GM23248 (cell line): ENCODE measurements at regions not wholly inside any gene's neighbourhood (a gene's known extent, or its start where the extent isn't known, plus 50 kb on each side); places are given as distances from the start of the nearest gene placed in this dataset.
A peak's percentile ranks its signal among the peaks of the same experiment; 100 is the strongest.
"Not testable (repeated sequence)": the region's sequence is repeated elsewhere in the genome, so short reads cannot be mapped to it uniquely, and the experiment has no call there.

ENCODE experiments used
- DNase-seq: peaks from one replicate; pipeline ENCODE4 v3.0.0-alpha.2; 2015
- H2AFZ ChIP-seq: fragments of 200-600 bp; sonication (generic); 2 replicates; pipeline ENCODE4 v1.6.1; 2016; ENCODE audit warnings: antibody characterized with exemption
- H3F3A ChIP-seq: fragments of 200-600 bp; sonication (generic); 2 replicates; pipeline ENCODE4 v1.6.1; 2016; ENCODE audit warnings: mild to moderate bottlenecking, antibody characterized with exemption, mixed run types; ENCODE audit not compliant: insufficient read depth
- H3K27ac ChIP-seq: fragments of 200-600 bp; sonication (generic); 2 replicates; pipeline ENCODE4 v1.5.1; 2016; ENCODE audit warnings: mild to moderate bottlenecking
- H3K27me3 ChIP-seq: fragments of 200-600 bp; sonication (generic); replicated peaks from 2 replicates; pipeline ENCODE4 v1.6.1; 2016; ENCODE audit warnings: mild to moderate bottlenecking; ENCODE audit not compliant: insufficient read depth
- H3K36me3 ChIP-seq: fragments of 200-600 bp; sonication (generic); 2 replicates; pipeline ENCODE4 v1.6.1; 2016; ENCODE audit warnings: low read depth, mild to moderate bottlenecking
- H3K4me1 ChIP-seq: fragments of 200-600 bp; sonication (generic); 2 replicates; pipeline ENCODE4 v1.6.1; 2016; ENCODE audit warnings: mild to moderate bottlenecking; ENCODE audit not compliant: insufficient read depth
- H3K4me2 ChIP-seq: fragments of 200-600 bp; sonication (generic); one replicate; pipeline ENCODE4 v1.6.1; 2016; ENCODE audit warnings: mild to moderate bottlenecking; ENCODE audit not compliant: unreplicated experiment
- H3K4me3 ChIP-seq: fragments of 200-600 bp; sonication (generic); 2 replicates; pipeline ENCODE4 v1.5.1; 2016; ENCODE audit warnings: mild to moderate bottlenecking
- H3K79me2 ChIP-seq: fragments of 200-600 bp; sonication (generic); 2 replicates; pipeline ENCODE4 v1.6.1; 2016; ENCODE audit warnings: mild to moderate bottlenecking; ENCODE audit not compliant: insufficient read depth
- H3K9ac ChIP-seq: fragments of 200-600 bp; sonication (generic); 2 replicates; pipeline ENCODE4 v1.6.1; 2016; ENCODE audit warnings: mild to moderate bottlenecking
- H3K9me2 ChIP-seq: fragments of 200-600 bp; sonication (generic); 2 replicates; pipeline ENCODE4 v1.6.1; 2016; ENCODE audit warnings: mixed run types, mild to moderate bottlenecking, moderate library complexity; ENCODE audit not compliant: insufficient read depth
- H3K9me3 ChIP-seq: fragments of 200-600 bp; sonication (generic); one replicate; pipeline ENCODE4 v1.6.1; 2017; ENCODE audit warnings: low read depth
- H4K20me1 ChIP-seq: fragments of 200-600 bp; sonication (generic); 2 replicates; pipeline ENCODE4 v1.6.0; 2016; ENCODE audit not compliant: insufficient read depth
- EZH2 ChIP-seq: fragments of 200-600 bp; sonication (generic); IDR thresholded peaks from 2 replicates; pipeline ENCODE4 v1.6.1; 2018; ENCODE audit warnings: antibody characterized with exemption, mild to moderate bottlenecking; ENCODE audit not compliant: insufficient read depth, poor library complexity, severe bottlenecking
- EZH2phosphoT487 ChIP-seq: fragments of 200-600 bp; sonication (generic); IDR thresholded peaks from 2 replicates; pipeline ENCODE4 v1.6.1; 2018; ENCODE audit warnings: antibody characterized with exemption, moderate library complexity, mild to moderate bottlenecking, low read depth; ENCODE audit not compliant: insufficient read depth
- WGBS, 2 experiments: methylation state at CpG; one replicate each; pipeline ENCODE4 v1.1.6; 2015 to 2017; ENCODE audit warnings: low lambda C conversion rate in 2 of 2, low coverage in 1 of 2; ENCODE audit errors: missing lambda C conversion rate in 2 of 2; 5-methylcytosine and 5-hydroxymethylcytosine counted together
- in situ Hi-C: fragments of 300-500 bp; cut with MboI; formaldehyde crosslinking; loops from 2 replicates; pipeline ENCODE4 v1.15.0; 2020

- H3F3A ChIP-seq = no peaks in the 10 kb centered on the region
- H3K27ac ChIP-seq = no peak overlapping the region
- 78 to 79% methylated on average over 1 of the region's 1 CpG for WGBS, 2 experiments
- H3K9me3 ChIP-seq = no peaks in the 10 kb centered on the region
- TF ChIP-seq EZH2 = no peak
- no peak for TF ChIP-seq EZH2phosphoT487
- no peaks in the 10 kb centered on the region for H3K79me2 ChIP-seq
- H3K4me2 ChIP-seq = no peak overlapping the region
- H3K27me3 ChIP-seq = no peaks in the 10 kb centered on the region
- peaks cover 5% of the 10 kb centered on the region for H3K4me1 ChIP-seq
- H4K20me1 ChIP-seq = no peaks in the 10 kb centered on the region
- H3K9ac ChIP-seq = no peak overlapping the region
- H2AFZ ChIP-seq = no peak overlapping the region
- in situ Hi-C loops = no loop called here
- H3K36me3 ChIP-seq = no peaks in the 10 kb centered on the region
- H3K9me2 ChIP-seq = no peaks in the 10 kb centered on the region
- no peak overlapping the region for H3K4me3 ChIP-seq
- DNase-seq = no peak
These were observed 178.9 kb upstream of the TMEM106B start for GRCh38 chr7:12032146-12032545.

- H2AFZ ChIP-seq, H3K27me3 ChIP-seq, H4K20me1 ChIP-seq, H3K4me3 ChIP-seq, DNase-seq, H3K4me2 ChIP-seq, H3K27ac ChIP-seq, H3K9me2 ChIP-seq, H3K79me2 ChIP-seq, H3K4me1 ChIP-seq, H3K9me3 ChIP-seq, H3K9ac ChIP-seq, in situ Hi-C loops, H3F3A ChIP-seq, H3K36me3 ChIP-seq: not testable (repeated sequence)
These were observed 167.6 kb upstream of the TMEM106B start for GRCh38 chr7:12043457-12043856.

GRCh38 chr7:12052211-12052610 is 158.9 kb upstream of the TMEM106B start:
- Histone ChIP-seq H3K4me2 (no peak overlapping the region), H4K20me1 (no peaks in the 10 kb centered on the region), H2AFZ (no peak overlapping the region), H3K79me2 (no peaks in the 10 kb centered on the region), H3K9me2 (no peaks in the 10 kb centered on the region; the same call in 1 of the 2 replicates), H3K9ac (no peak overlapping the region), H3F3A (no peaks in the 10 kb centered on the region), H3K27me3 (no peaks in the 10 kb centered on the region; the same call in 1 of the 2 replicates), H3K4me3 (no peak overlapping the region), H3K27ac (no peak overlapping the region), H3K9me3 (no peaks in the 10 kb centered on the region), H3K36me3 (no peaks in the 10 kb centered on the region), H3K4me1 (no peaks in the 10 kb centered on the region)
- WGBS, 2 experiments = 48 to 56% methylated on average over 2 of the region's 2 CpGs
- peak; percentile 2 for DNase-seq
- no peak for TF ChIP-seq EZH2phosphoT487
- TF ChIP-seq EZH2 = no peak
- in situ Hi-C loops = no loop called here

DNA sequence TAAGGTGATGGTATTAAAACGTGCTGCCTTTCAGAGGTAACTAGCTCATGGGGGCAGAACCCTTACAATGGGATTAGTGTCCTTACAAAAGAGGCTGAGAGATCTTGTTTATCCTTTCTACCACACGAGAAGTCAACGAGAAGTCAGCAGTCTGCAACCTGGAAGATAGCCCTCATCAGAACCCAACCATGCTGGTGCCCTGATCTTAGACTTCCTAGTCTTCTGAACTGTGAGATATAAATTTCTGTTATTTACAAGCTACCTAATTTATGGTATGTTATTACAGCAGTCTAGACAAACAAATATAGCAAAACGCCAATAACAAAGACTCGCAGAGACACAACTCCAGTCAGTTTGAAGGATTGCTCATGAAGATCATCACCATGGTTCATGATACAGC is 157.5 kb upstream of the TMEM106B start:
- no peaks in the 10 kb centered on the region for H3K36me3 ChIP-seq
- 31 to 36% methylated on average over 5 of the region's 5 CpGs for WGBS, 2 experiments
- in situ Hi-C loops = no loop called here
- no peak overlapping the region for H3K9ac ChIP-seq
- no peak overlapping the region for H3K4me3 ChIP-seq
- H3K27me3 ChIP-seq = no peaks in the 10 kb centered on the region; the same call in 1 of the 2 replicates
- H3F3A ChIP-seq = no peaks in the 10 kb centered on the region
- H3K4me1 ChIP-seq = no peaks in the 10 kb centered on the region
- H2AFZ ChIP-seq = no peak overlapping the region
- no peak for TF ChIP-seq EZH2phosphoT487
- TF ChIP-seq EZH2 = no peak
- H3K4me2 ChIP-seq = no peak overlapping the region
- H4K20me1 ChIP-seq = no peaks in the 10 kb centered on the region
- no peaks in the 10 kb centered on the region; the same call in 1 of the 2 replicates for H3K9me2 ChIP-seq
- H3K9me3 ChIP-seq = no peaks in the 10 kb centered on the region
- no peaks in the 10 kb centered on the region for H3K79me2 ChIP-seq
- no peak for DNase-seq
- H3K27ac ChIP-seq = no peak overlapping the region

GRCh38 chr7:12054830-12055229 is 156.3 kb upstream of the TMEM106B start:
- no peak for DNase-seq
- Histone ChIP-seq H3K9me3 (no peaks in the 10 kb centered on the region), H3K79me2 (no peaks in the 10 kb centered on the region), H3K9ac (no peak overlapping the region), H3K4me1 (no peaks in the 10 kb centered on the region), H2AFZ (no peak overlapping the region), H3K9me2 (no peaks in the 10 kb centered on the region; the same call in 1 of the 2 replicates), H3K27me3 (no peaks in the 10 kb centered on the region), H3K27ac (no peak overlapping the region), H3F3A (no peaks in the 10 kb centered on the region), H3K4me2 (no peak overlapping the region), H3K36me3 (no peaks in the 10 kb centered on the region), H3K4me3 (no peak overlapping the region), H4K20me1 (no peaks in the 10 kb centered on the region)
- TF ChIP-seq EZH2 = no peak
- TF ChIP-seq EZH2phosphoT487 = no peak
- in situ Hi-C loops = no loop called here
